ENCODE measurements at regions not wholly inside any gene's neighbourhood (a gene's known extent, or its start where the extent isn't known, plus 50 kb on each side); places are given as distances from the start of the nearest gene placed in this dataset.

- no peaks in the 10 kb centered on the region for H3K9me3 ChIP-seq (ENCODE audit: severe bottlenecking)
- DNase-seq (ENCODE audit: low spot score) (no peak), ATAC-seq (ENCODE audit: low read depth) (no peak)
- TF ChIP-seq CTCF (IDR thresholded peaks at IDR 0.05; ENCODE audit: poor library complexity, severe bottlenecking): no peak
- no peaks in the 10 kb centered on the region for H3K36me3 ChIP-seq (ENCODE audit: low read depth)
- H3K27me3 ChIP-seq (ENCODE audit: insufficient read depth, poor library complexity, severe bottlenecking): no peaks in the 10 kb centered on the region
- no peaks in the 10 kb centered on the region for H3K4me1 ChIP-seq (ENCODE audit: insufficient read depth, poor library complexity, severe bottlenecking)
- H3K27ac ChIP-seq (ENCODE audit: poor library complexity, severe bottlenecking): no peak overlapping the region
- H3K4me3 ChIP-seq (ENCODE audit: severe bottlenecking): no peak overlapping the region
Measured at GRCh38 chr14:89681086-89682018, 264.3 kb upstream of the FOXN3 start.

GRCh38 chr14:89680156-89680555 is 263.1 kb upstream of the FOXN3 start:
- H3K27me3 ChIP-seq (ENCODE audit: insufficient read depth, poor library complexity, severe bottlenecking): no peaks in the 10 kb centered on the region
- no peak for ATAC-seq (ENCODE audit: low read depth)
- no peak overlapping the region for H3K27ac ChIP-seq (ENCODE audit: poor library complexity, severe bottlenecking)
- no peak for DNase-seq (ENCODE audit: low spot score)
- no peak overlapping the region for H3K4me3 ChIP-seq (ENCODE audit: severe bottlenecking)
- H3K9me3 ChIP-seq (ENCODE audit: severe bottlenecking): no peaks in the 10 kb centered on the region
- no peaks in the 10 kb centered on the region for H3K4me1 ChIP-seq (ENCODE audit: insufficient read depth, poor library complexity, severe bottlenecking)
- TF ChIP-seq CTCF (IDR thresholded peaks at IDR 0.05; ENCODE audit: poor library complexity, severe bottlenecking): no peak
- H3K36me3 ChIP-seq (ENCODE audit: low read depth): no peaks in the 10 kb centered on the region

- H3K9me3 ChIP-seq (ENCODE audit: severe bottlenecking): no peaks in the 10 kb centered on the region
- H3K4me1 ChIP-seq (ENCODE audit: insufficient read depth, poor library complexity, severe bottlenecking): no peaks in the 10 kb centered on the region
- H3K27me3 ChIP-seq (ENCODE audit: insufficient read depth, poor library complexity, severe bottlenecking): no peaks in the 10 kb centered on the region
- no peaks in the 10 kb centered on the region for H3K36me3 ChIP-seq (ENCODE audit: low read depth)
- no peak overlapping the region for H3K27ac ChIP-seq (ENCODE audit: poor library complexity, severe bottlenecking)
- ATAC-seq (ENCODE audit: low read depth) (no peak), DNase-seq (ENCODE audit: low spot score) (no peak)
- H3K4me3 ChIP-seq (ENCODE audit: severe bottlenecking): no peak overlapping the region
- no peak for TF ChIP-seq CTCF (IDR thresholded peaks at IDR 0.05; ENCODE audit: poor library complexity, severe bottlenecking)
Measured at GRCh38 chr14:89678768-89679167, 261.7 kb upstream of the FOXN3 start.

GRCh38 chr14:89675590-89675989 is 258.6 kb upstream of the FOXN3 start:
- Histone ChIP-seq H3K27ac (ENCODE audit: poor library complexity, severe bottlenecking) (no peak overlapping the region), H3K36me3 (ENCODE audit: low read depth) (no peaks in the 10 kb centered on the region), H3K4me1 (ENCODE audit: insufficient read depth, poor library complexity, severe bottlenecking) (no peaks in the 10 kb centered on the region), H3K9me3 (ENCODE audit: severe bottlenecking) (no peaks in the 10 kb centered on the region), H3K27me3 (ENCODE audit: insufficient read depth, poor library complexity, severe bottlenecking) (no peaks in the 10 kb centered on the region), H3K4me3 (ENCODE audit: severe bottlenecking) (no peak overlapping the region)
- no peak for TF ChIP-seq CTCF (IDR thresholded peaks at IDR 0.05; ENCODE audit: poor library complexity, severe bottlenecking)
- ATAC-seq (ENCODE audit: low read depth) (no peak), DNase-seq (ENCODE audit: low spot score) (no peak)

- H3K4me1 ChIP-seq (ENCODE audit: insufficient read depth, poor library complexity, severe bottlenecking): no peaks in the 10 kb centered on the region
- no peak for TF ChIP-seq CTCF (IDR thresholded peaks at IDR 0.05; ENCODE audit: poor library complexity, severe bottlenecking)
- no peak overlapping the region for H3K4me3 ChIP-seq (ENCODE audit: severe bottlenecking)
- no peaks in the 10 kb centered on the region for H3K9me3 ChIP-seq (ENCODE audit: severe bottlenecking)
- H3K27me3 ChIP-seq (ENCODE audit: insufficient read depth, poor library complexity, severe bottlenecking): no peaks in the 10 kb centered on the region
- no peak overlapping the region for H3K27ac ChIP-seq (ENCODE audit: poor library complexity, severe bottlenecking)
- no peak for ATAC-seq (ENCODE audit: low read depth)
- no peaks in the 10 kb centered on the region for H3K36me3 ChIP-seq (ENCODE audit: low read depth)
- no peak for DNase-seq (ENCODE audit: low spot score)
Measured at GRCh38 chr14:89674936-89675335, 257.9 kb upstream of the FOXN3 start.

Measured in RWPE2 (cell line).